KMS-11 (cell line): ENCODE measurements at regions not wholly inside any gene's neighbourhood (a gene's known extent, or its start where the extent isn't known, plus 50 kb on each side); places are given as distances from the start of the nearest gene placed in this dataset.

Experiments used
- H2AFZ ChIP-seq: fragments of 200-600 bp; sonication (generic); 2 replicates; pipeline ENCODE4 v1.6.1; 2016; ENCODE audit warnings: antibody characterized with exemption, mixed run types, low read depth
- H3K27ac ChIP-seq: fragments of 200-600 bp; sonication (generic); 2 replicates; pipeline ENCODE4 v1.6.1; 2016; ENCODE audit warnings: mild to moderate bottlenecking, mixed run types
- H3K27me3 ChIP-seq: fragments of 200-600 bp; sonication (generic); 2 replicates; pipeline ENCODE4 v1.6.1; 2017; ENCODE audit warnings: mild to moderate bottlenecking, low read depth, mixed run types, moderate library complexity; ENCODE audit not compliant: insufficient read depth
- H3K36me3 ChIP-seq: fragments of 200-600 bp; sonication (generic); 2 replicates; pipeline ENCODE4 v1.6.1; 2017; ENCODE audit warnings: mild to moderate bottlenecking, mixed run types; ENCODE audit not compliant: insufficient read depth
- H3K4me1 ChIP-seq: fragments of 200-600 bp; sonication (generic); 2 replicates; pipeline ENCODE4 v1.6.1; 2016; ENCODE audit warnings: mild to moderate bottlenecking, low read depth, mixed run types; ENCODE audit not compliant: poor library complexity, severe bottlenecking
- H3K4me2 ChIP-seq: fragments of 200-600 bp; sonication (generic); 2 replicates; pipeline ENCODE4 v1.7.0; 2016; ENCODE audit warnings: mild to moderate bottlenecking, mixed run types
- H3K4me3 ChIP-seq: fragments of 200-600 bp; sonication (generic); IDR thresholded peaks from 2 replicates; pipeline ENCODE4 v1.6.1; 2017; ENCODE audit warnings: low read depth, low read length, mixed read lengths; ENCODE audit not compliant: insufficient read depth
- H3K79me2 ChIP-seq: fragments of 200-600 bp; sonication (generic); 2 replicates; pipeline ENCODE4 v1.6.1; 2016; ENCODE audit warnings: low read depth, mixed run types; ENCODE audit not compliant: insufficient read depth
- H3K9ac ChIP-seq: fragments of 200-600 bp; sonication (generic); 2 replicates; pipeline ENCODE4 v1.6.1; 2016; ENCODE audit warnings: mild to moderate bottlenecking, mixed run types
- H4K20me1 ChIP-seq: fragments of 200-600 bp; sonication (generic); 2 replicates; pipeline ENCODE4 v1.6.1; 2016; ENCODE audit warnings: mild to moderate bottlenecking, mixed run types; ENCODE audit not compliant: insufficient read depth
- TF ChIP-seq, protein P1 (sequence below): fragments of 200-600 bp; sonication (generic); conservative IDR thresholded peaks from 2 replicates; pipeline ENCODE4 v1.6.1; 2017; ENCODE audit warnings: low read depth, mild to moderate bottlenecking, antibody characterized with exemption, low read length, moderate library complexity, mixed read lengths

DNA sequence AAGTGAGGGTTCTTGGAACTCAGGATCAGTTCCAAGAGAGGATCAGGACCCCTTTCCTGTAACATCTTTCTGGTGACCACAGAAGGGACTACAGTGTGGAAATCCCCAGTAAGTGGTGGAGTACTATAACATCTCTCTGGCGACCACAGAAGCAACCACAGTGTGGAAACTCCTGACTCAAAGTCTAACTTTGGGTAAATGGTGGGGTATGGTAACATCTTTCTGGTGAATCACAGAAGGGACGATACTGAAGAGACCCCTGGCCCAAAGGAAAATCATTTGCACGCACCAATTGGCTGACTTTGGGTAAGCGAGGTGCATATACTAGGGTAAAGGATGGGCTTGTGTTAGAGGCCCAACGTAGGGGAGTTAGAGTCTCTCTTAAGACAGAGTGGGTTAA, 56.3 kb upstream of the GULP1 start:
- H3K27me3 ChIP-seq = no peaks in the 10 kb centered on the region
- H3K79me2 ChIP-seq = no peaks in the 10 kb centered on the region
- TF ChIP-seq, protein P1, sequence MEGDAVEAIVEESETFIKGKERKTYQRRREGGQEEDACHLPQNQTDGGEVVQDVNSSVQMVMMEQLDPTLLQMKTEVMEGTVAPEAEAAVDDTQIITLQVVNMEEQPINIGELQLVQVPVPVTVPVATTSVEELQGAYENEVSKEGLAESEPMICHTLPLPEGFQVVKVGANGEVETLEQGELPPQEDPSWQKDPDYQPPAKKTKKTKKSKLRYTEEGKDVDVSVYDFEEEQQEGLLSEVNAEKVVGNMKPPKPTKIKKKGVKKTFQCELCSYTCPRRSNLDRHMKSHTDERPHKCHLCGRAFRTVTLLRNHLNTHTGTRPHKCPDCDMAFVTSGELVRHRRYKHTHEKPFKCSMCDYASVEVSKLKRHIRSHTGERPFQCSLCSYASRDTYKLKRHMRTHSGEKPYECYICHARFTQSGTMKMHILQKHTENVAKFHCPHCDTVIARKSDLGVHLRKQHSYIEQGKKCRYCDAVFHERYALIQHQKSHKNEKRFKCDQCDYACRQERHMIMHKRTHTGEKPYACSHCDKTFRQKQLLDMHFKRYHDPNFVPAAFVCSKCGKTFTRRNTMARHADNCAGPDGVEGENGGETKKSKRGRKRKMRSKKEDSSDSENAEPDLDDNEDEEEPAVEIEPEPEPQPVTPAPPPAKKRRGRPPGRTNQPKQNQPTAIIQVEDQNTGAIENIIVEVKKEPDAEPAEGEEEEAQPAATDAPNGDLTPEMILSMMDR = no peak
- no peak overlapping the region for H3K4me3 ChIP-seq
- H3K4me1 ChIP-seq = peaks cover 38% of the 10 kb centered on the region
- H4K20me1 ChIP-seq = no peaks in the 10 kb centered on the region
- H3K9ac ChIP-seq = no peak overlapping the region; the same call in 1 of the 2 replicates
- peak overlapping the region; percentile 57 for H3K27ac ChIP-seq
- no peaks in the 10 kb centered on the region for H3K36me3 ChIP-seq
- peak overlapping the region; percentile 31; the same call in 1 of the 2 replicates for H2AFZ ChIP-seq
- H3K4me2 ChIP-seq = peak overlapping the region; percentile 82

- Histone ChIP-seq H4K20me1 (no peaks in the 10 kb centered on the region), H3K27me3 (no peaks in the 10 kb centered on the region), H2AFZ (no peak overlapping the region), H3K27ac (no peak overlapping the region), H3K4me3 (no peak overlapping the region), H3K79me2 (no peaks in the 10 kb centered on the region), H3K4me1 (peaks cover 38% of the 10 kb centered on the region), H3K36me3 (no peaks in the 10 kb centered on the region), H3K4me2 (no peak overlapping the region), H3K9ac (no peak overlapping the region)
- TF ChIP-seq, protein P1 = no peak
Measured at GRCh38 chr2:188238386-188238785, 53.3 kb upstream of the GULP1 start.
